ENCODE measurements at regions not wholly inside any gene's neighbourhood (a gene's known extent, or its start where the extent isn't known, plus 50 kb on each side); places are given as distances from the start of the nearest gene placed in this dataset.

- DNase-seq (ENCODE audit: low spot score): no peak
- in situ Hi-C loops (cut with MboI; ENCODE audit: low sequenced_read_pairs, unreplicated experiment): no loop called here
- no peak for TF ChIP-seq CTCF (IDR thresholded peaks at IDR 0.05; ENCODE audit: borderline replicate concordance, control extremely low read depth, extremely low read depth, insufficient read depth, missing control alignments)
Measured at GRCh38 chr6:80438772-80439171, 332.3 kb downstream of the BCKDHB start.

GRCh38 chr6:80437801-80438200 lies 331.3 kb downstream of the BCKDHB start:
- in situ Hi-C loops (cut with MboI; ENCODE audit: low sequenced_read_pairs, unreplicated experiment): no loop called here
- no peak for TF ChIP-seq CTCF (IDR thresholded peaks at IDR 0.05; ENCODE audit: borderline replicate concordance, control extremely low read depth, extremely low read depth, insufficient read depth, missing control alignments)
- DNase-seq (ENCODE audit: low spot score): no peak

- DNase-seq (ENCODE audit: low spot score): no peak
- in situ Hi-C loops (cut with MboI; ENCODE audit: low sequenced_read_pairs, unreplicated experiment): no loop called here
- TF ChIP-seq CTCF (IDR thresholded peaks at IDR 0.05; ENCODE audit: borderline replicate concordance, control extremely low read depth, extremely low read depth, insufficient read depth, missing control alignments): no peak
Measured at GRCh38 chr6:80437221-80437620, 330.8 kb downstream of the BCKDHB start.

- no peak for DNase-seq (ENCODE audit: low spot score)
- in situ Hi-C loops (cut with MboI; ENCODE audit: low sequenced_read_pairs, unreplicated experiment): no loop called here
- TF ChIP-seq CTCF (IDR thresholded peaks at IDR 0.05; ENCODE audit: borderline replicate concordance, control extremely low read depth, extremely low read depth, insufficient read depth, missing control alignments): no peak
Measured at GRCh38 chr6:80436663-80437062, 330.2 kb downstream of the BCKDHB start.

GRCh38 chr6:80435457-80435856 lies 329.0 kb downstream of the BCKDHB start:
- DNase-seq (ENCODE audit: low spot score): no peak
- in situ Hi-C loops (cut with MboI; ENCODE audit: low sequenced_read_pairs, unreplicated experiment): no loop called here
- TF ChIP-seq CTCF (IDR thresholded peaks at IDR 0.05; ENCODE audit: borderline replicate concordance, control extremely low read depth, extremely low read depth, insufficient read depth, missing control alignments): no peak

GRCh38 chr6:80434691-80435350 lies 328.4 kb downstream of the BCKDHB start:
- no peak for TF ChIP-seq CTCF (IDR thresholded peaks at IDR 0.05; ENCODE audit: borderline replicate concordance, control extremely low read depth, extremely low read depth, insufficient read depth, missing control alignments)
- in situ Hi-C loops (cut with MboI; ENCODE audit: low sequenced_read_pairs, unreplicated experiment): no loop called here
- DNase-seq (ENCODE audit: low spot score): no peak

Measured in GM13976 (cell line).